Nephron progenitor cell (in vitro differentiated cells): ENCODE measurements at regions not wholly inside any gene's neighbourhood (a gene's known extent, or its start where the extent isn't known, plus 50 kb on each side); places are given as distances from the start of the nearest gene placed in this dataset.

Experiments used
- DNase-seq: peaks from one replicate; pipeline ENCODE4 v3.0.0; 2021
- H3K27ac Mint-ChIP-seq: 2 replicates; pipeline ENCODE4 v1.8.0; 2021; ENCODE audit warnings: mild to moderate bottlenecking, moderate library complexity, mixed read lengths
- H3K27me3 Mint-ChIP-seq: 2 replicates; pipeline ENCODE4 v1.8.0; 2021; ENCODE audit warnings: mild to moderate bottlenecking, low read depth, mixed read lengths; ENCODE audit not compliant: poor library complexity
- H3K36me3 Mint-ChIP-seq: 2 replicates; pipeline ENCODE4 v1.8.0; 2021; ENCODE audit warnings: low read depth, mixed read lengths
- H3K4me1 Mint-ChIP-seq: 2 replicates; pipeline ENCODE4 v1.8.0; 2021; ENCODE audit warnings: mixed read lengths
- H3K4me3 Mint-ChIP-seq: 2 replicates; pipeline ENCODE4 v1.8.0; 2021; ENCODE audit warnings: mild to moderate bottlenecking, moderate library complexity, mixed read lengths
- H3K9me3 Mint-ChIP-seq: 2 replicates; pipeline ENCODE4 v1.8.0; 2021; ENCODE audit warnings: mild to moderate bottlenecking, moderate library complexity, mixed read lengths
- CTCF ChIP-seq: fragments of 200-600 bp; sonication (generic); IDR thresholded peaks from 2 replicates; pipeline ENCODE4 v1.5.0; 2021; ENCODE audit warnings: antibody characterized with exemption

- peaks cover 5% of the 10 kb centered on the region for H3K4me1 Mint-ChIP-seq
- peaks cover 17% of the 10 kb centered on the region for H3K27me3 Mint-ChIP-seq
- H3K36me3 Mint-ChIP-seq = no peaks in the 10 kb centered on the region
- H3K9me3 Mint-ChIP-seq = no peaks in the 10 kb centered on the region
- H3K4me3 Mint-ChIP-seq = no peak overlapping the region
- H3K27ac Mint-ChIP-seq = no peak overlapping the region
- DNase-seq = no peak
- TF ChIP-seq CTCF = no peak
Observed at GRCh38 chr16:79482011-79482410, 118.5 kb downstream of the MAF start.

- DNase-seq = no peak
- Mint-ChIP-seq H3K27me3 (peaks cover 23% of the 10 kb centered on the region), H3K4me1 (peaks cover 4% of the 10 kb centered on the region), H3K36me3 (no peaks in the 10 kb centered on the region), H3K9me3 (no peaks in the 10 kb centered on the region), H3K27ac (no peak overlapping the region), H3K4me3 (no peak overlapping the region)
- TF ChIP-seq CTCF = no peak
Observed at GRCh38 chr16:79480929-79481328, 119.6 kb downstream of the MAF start.

- no peak for DNase-seq
- Mint-ChIP-seq H3K27ac (no peak overlapping the region), H3K27me3 (peaks cover 23% of the 10 kb centered on the region), H3K4me3 (no peak overlapping the region), H3K9me3 (no peaks in the 10 kb centered on the region), H3K36me3 (no peaks in the 10 kb centered on the region), H3K4me1 (no peaks in the 10 kb centered on the region)
- TF ChIP-seq CTCF = no peak
Observed at GRCh38 chr16:79480056-79480455, 120.5 kb downstream of the MAF start.

- Mint-ChIP-seq H3K4me3 (no peak overlapping the region), H3K27ac (no peak overlapping the region), H3K36me3 (no peaks in the 10 kb centered on the region), H3K27me3 (peaks cover 18% of the 10 kb centered on the region), H3K9me3 (peaks cover 4% of the 10 kb centered on the region), H3K4me1 (no peaks in the 10 kb centered on the region)
- no peak for TF ChIP-seq CTCF
- no peak for DNase-seq
Observed at GRCh38 chr16:79476580-79476979, 124.0 kb downstream of the MAF start.

- Mint-ChIP-seq H3K9me3 (peaks cover 4% of the 10 kb centered on the region), H3K27me3 (peaks cover 14% of the 10 kb centered on the region), H3K4me1 (no peaks in the 10 kb centered on the region), H3K36me3 (no peaks in the 10 kb centered on the region), H3K27ac (no peak overlapping the region), H3K4me3 (no peak overlapping the region)
- no peak for DNase-seq
- TF ChIP-seq CTCF = no peak
Observed at GRCh38 chr16:79475841-79476240, 124.7 kb downstream of the MAF start.

GRCh38 chr16:79473456-79473855, 127.1 kb downstream of the MAF start:
- H3K9me3 Mint-ChIP-seq = peaks cover 4% of the 10 kb centered on the region
- no peak overlapping the region for H3K4me3 Mint-ChIP-seq
- peak overlapping the region; percentile 37 for H3K27ac Mint-ChIP-seq
- no peaks in the 10 kb centered on the region for H3K36me3 Mint-ChIP-seq
- DNase-seq = no peak
- TF ChIP-seq CTCF = no peak
- peaks cover 9% of the 10 kb centered on the region for H3K4me1 Mint-ChIP-seq
- peaks cover 14% of the 10 kb centered on the region for H3K27me3 Mint-ChIP-seq
